ENCODE measurements at regions not wholly inside any gene's neighbourhood (a gene's known extent, or its start where the extent isn't known, plus 50 kb on each side); places are given as distances from the start of the nearest gene placed in this dataset.

- WGBS: no CpG with 5 or more reads among the region's 4 CpGs
- H3K4ac ChIP-seq (ENCODE audit: low read depth in 1 of 2, low read length in 2 of 2): no peak overlapping the region
- H2AK5ac ChIP-seq (ENCODE audit: low read length, severe bottlenecking): no peak overlapping the region
- H3K27me3 ChIP-seq (ENCODE audit: control insufficient read depth in 1 of 2, insufficient read depth in 1 of 2, low read length in 2 of 2): peaks cover 0 to 9% of the 10 kb centered on the region in 2 experiments
- no peak overlapping the region for H2AFZ ChIP-seq (ENCODE audit: low read depth, low read length)
- no peaks in the 10 kb centered on the region for H3K36me3 ChIP-seq (ENCODE audit: control insufficient read depth in 1 of 2, insufficient read depth in 2 of 2, low read depth in 1 of 2, low read length in 2 of 2)
- H3K18ac ChIP-seq (ENCODE audit: low read depth in 1 of 2, low read length in 2 of 2): no peak overlapping the region
- no peak overlapping the region for H3K4me2 ChIP-seq (ENCODE audit: low read length, poor library complexity, severe bottlenecking)
- H3K4me3 ChIP-seq (ENCODE audit: insufficient read depth in 1 of 2, low read depth in 1 of 2, low read length in 2 of 2): no peak overlapping the region
- no peaks in the 10 kb centered on the region for H3K4me1 ChIP-seq (ENCODE audit: control insufficient read depth, insufficient read depth, low read depth, low read length)
- no peaks in the 10 kb centered on the region for H3K79me1 ChIP-seq (replicated peaks; ENCODE audit: low read length, poor library complexity, severe bottlenecking)
- H2BK15ac ChIP-seq (ENCODE audit: low read depth, poor library complexity, severe bottlenecking): no peak overlapping the region
- no peak overlapping the region for H2BK5ac ChIP-seq (ENCODE audit: low read depth, low read length, poor library complexity, severe bottlenecking)
- no peaks in the 10 kb centered on the region for H3K9me3 ChIP-seq (ENCODE audit: control insufficient read depth, low read length)
- H4K91ac ChIP-seq (ENCODE audit: low read length): no peak overlapping the region
- no peak overlapping the region for H3K14ac ChIP-seq (ENCODE audit: low read length in 2 of 2)
- no peak overlapping the region for H2BK12ac ChIP-seq (ENCODE audit: low read length in 2 of 2)
- no peak overlapping the region for H4K8ac ChIP-seq (ENCODE audit: low read length)
- H3K23ac ChIP-seq (ENCODE audit: low read length in 2 of 2): no peak overlapping the region
- DNase-seq: no peak
- H3K27ac ChIP-seq (ENCODE audit: low read length, poor library complexity, severe bottlenecking): no peak overlapping the region
- H2BK120ac ChIP-seq (ENCODE audit: low read depth, low read length): no peak overlapping the region
- no peak overlapping the region for H3K9ac ChIP-seq (ENCODE audit: low read length)
These were observed 162.6 kb downstream of the RAB11FIP2 start for GRCh38 chr10:117884093-117884492.

GRCh38 chr10:117884592-117884991 lies 162.1 kb downstream of the RAB11FIP2 start:
- Histone ChIP-seq H3K14ac (ENCODE audit: low read length in 2 of 2) (no peak overlapping the region), H2BK12ac (ENCODE audit: low read length in 2 of 2) (no peak overlapping the region), H3K4me2 (ENCODE audit: low read length, poor library complexity, severe bottlenecking) (no peak overlapping the region), H2BK15ac (ENCODE audit: low read depth, poor library complexity, severe bottlenecking) (no peak overlapping the region), H3K27me3 (ENCODE audit: control insufficient read depth in 1 of 2, insufficient read depth in 1 of 2, low read length in 2 of 2) (peaks cover 0 to 9% of the 10 kb centered on the region in 2 experiments), H3K9me3 (ENCODE audit: control insufficient read depth, low read length) (no peaks in the 10 kb centered on the region), H2AK5ac (ENCODE audit: low read length, severe bottlenecking) (no peak overlapping the region), H3K79me1 (replicated peaks; ENCODE audit: low read length, poor library complexity, severe bottlenecking) (no peaks in the 10 kb centered on the region), H3K27ac (ENCODE audit: low read length, poor library complexity, severe bottlenecking) (no peak overlapping the region), H4K8ac (ENCODE audit: low read length) (no peak overlapping the region), H3K23ac (ENCODE audit: low read length in 2 of 2) (no peak overlapping the region), H2BK120ac (ENCODE audit: low read depth, low read length) (no peak overlapping the region), H3K9ac (ENCODE audit: low read length) (peak overlapping the region; percentile 47), H2AFZ (ENCODE audit: low read depth, low read length) (no peak overlapping the region), H3K4me3 (ENCODE audit: insufficient read depth in 1 of 2, low read depth in 1 of 2, low read length in 2 of 2) (no peak overlapping the region), H3K18ac (ENCODE audit: low read depth in 1 of 2, low read length in 2 of 2) (no peak overlapping the region), H3K36me3 (ENCODE audit: control insufficient read depth in 1 of 2, insufficient read depth in 2 of 2, low read depth in 1 of 2, low read length in 2 of 2) (no peaks in the 10 kb centered on the region), H2BK5ac (ENCODE audit: low read depth, low read length, poor library complexity, severe bottlenecking) (no peak overlapping the region), H3K4me1 (ENCODE audit: control insufficient read depth, insufficient read depth, low read depth, low read length) (no peaks in the 10 kb centered on the region), H3K4ac (ENCODE audit: low read depth in 1 of 2, low read length in 2 of 2) (no peak overlapping the region), H4K91ac (ENCODE audit: low read length) (no peak overlapping the region)
- no peak for DNase-seq
- WGBS: 71% methylated on average over 6 of the region's 6 CpGs

GRCh38 chr10:117885206-117885829 lies 161.4 kb downstream of the RAB11FIP2 start:
- no peak overlapping the region for H2BK5ac ChIP-seq (ENCODE audit: low read depth, low read length, poor library complexity, severe bottlenecking)
- H3K4me1 ChIP-seq (ENCODE audit: control insufficient read depth, insufficient read depth, low read depth, low read length): no peaks in the 10 kb centered on the region
- H2AFZ ChIP-seq (ENCODE audit: low read depth, low read length): no peak overlapping the region
- 55% methylated on average over 14 of the region's 14 CpGs for WGBS
- H3K27me3 ChIP-seq (ENCODE audit: control insufficient read depth in 1 of 2, insufficient read depth in 1 of 2, low read length in 2 of 2): peaks cover 0 to 4% of the 10 kb centered on the region in 2 experiments
- H2BK120ac ChIP-seq (ENCODE audit: low read depth, low read length): no peak overlapping the region
- no peak overlapping the region for H3K18ac ChIP-seq (ENCODE audit: low read depth in 1 of 2, low read length in 2 of 2)
- H3K27ac ChIP-seq (ENCODE audit: low read length, poor library complexity, severe bottlenecking): no peak overlapping the region
- no peak overlapping the region for H3K14ac ChIP-seq (ENCODE audit: low read length in 2 of 2)
- no peak overlapping the region for H2BK15ac ChIP-seq (ENCODE audit: low read depth, poor library complexity, severe bottlenecking)
- no peak overlapping the region for H4K8ac ChIP-seq (ENCODE audit: low read length)
- H3K4me3 ChIP-seq (ENCODE audit: insufficient read depth in 1 of 2, low read depth in 1 of 2, low read length in 2 of 2): no peak overlapping the region
- no peaks in the 10 kb centered on the region for H3K36me3 ChIP-seq (ENCODE audit: control insufficient read depth in 1 of 2, insufficient read depth in 2 of 2, low read depth in 1 of 2, low read length in 2 of 2)
- no peak overlapping the region for H4K91ac ChIP-seq (ENCODE audit: low read length)
- H3K79me1 ChIP-seq (replicated peaks; ENCODE audit: low read length, poor library complexity, severe bottlenecking): no peaks in the 10 kb centered on the region
- H3K4ac ChIP-seq (ENCODE audit: low read depth in 1 of 2, low read length in 2 of 2): no peak overlapping the region
- H3K23ac ChIP-seq (ENCODE audit: low read length in 2 of 2): no peak overlapping the region
- H3K9me3 ChIP-seq (ENCODE audit: control insufficient read depth, low read length): no peaks in the 10 kb centered on the region
- H3K4me2 ChIP-seq (ENCODE audit: low read length, poor library complexity, severe bottlenecking): no peak overlapping the region
- H2BK12ac ChIP-seq (ENCODE audit: low read length in 2 of 2): no peak overlapping the region
- H3K9ac ChIP-seq (ENCODE audit: low read length): peak overlapping the region; percentile 47
- no peak overlapping the region for H2AK5ac ChIP-seq (ENCODE audit: low read length, severe bottlenecking)
- DNase-seq: no peak

GRCh38 chr10:117886766-117887165 lies 160.0 kb downstream of the RAB11FIP2 start:
- H2BK120ac ChIP-seq (ENCODE audit: low read depth, low read length): no peak overlapping the region
- H3K4me3 ChIP-seq (ENCODE audit: insufficient read depth in 1 of 2, low read depth in 1 of 2, low read length in 2 of 2): no peak overlapping the region
- WGBS: 78% methylated on average over 7 of the region's 7 CpGs

More at GRCh38 chr10:117886766-117887165, 160.0 kb downstream of the RAB11FIP2 start:
- no peak overlapping the region for H2AFZ ChIP-seq (ENCODE audit: low read depth, low read length)
- no peak overlapping the region for H2BK15ac ChIP-seq (ENCODE audit: low read depth, poor library complexity, severe bottlenecking)
- DNase-seq: no peak
- no peaks in the 10 kb centered on the region for H3K79me1 ChIP-seq (replicated peaks; ENCODE audit: low read length, poor library complexity, severe bottlenecking)
- H2BK12ac ChIP-seq (ENCODE audit: low read length in 2 of 2): no peak overlapping the region
- no peak overlapping the region for H3K4me2 ChIP-seq (ENCODE audit: low read length, poor library complexity, severe bottlenecking)
- no peak overlapping the region for H2AK5ac ChIP-seq (ENCODE audit: low read length, severe bottlenecking)
- no peaks in the 10 kb centered on the region for H3K27me3 ChIP-seq (ENCODE audit: control insufficient read depth in 1 of 2, insufficient read depth in 1 of 2, low read length in 2 of 2)
- no peak overlapping the region for H4K91ac ChIP-seq (ENCODE audit: low read length)
- H4K8ac ChIP-seq (ENCODE audit: low read length): no peak overlapping the region
- no peak overlapping the region for H3K23ac ChIP-seq (ENCODE audit: low read length in 2 of 2)
- H3K36me3 ChIP-seq (ENCODE audit: control insufficient read depth in 1 of 2, insufficient read depth in 2 of 2, low read depth in 1 of 2, low read length in 2 of 2): no peaks in the 10 kb centered on the region
- no peak overlapping the region for H3K14ac ChIP-seq (ENCODE audit: low read length in 2 of 2)
- H3K18ac ChIP-seq (ENCODE audit: low read depth in 1 of 2, low read length in 2 of 2): no peak overlapping the region
- H3K4ac ChIP-seq (ENCODE audit: low read depth in 1 of 2, low read length in 2 of 2): no peak overlapping the region
- H3K4me1 ChIP-seq (ENCODE audit: control insufficient read depth, insufficient read depth, low read depth, low read length): no peaks in the 10 kb centered on the region
- no peak overlapping the region for H2BK5ac ChIP-seq (ENCODE audit: low read depth, low read length, poor library complexity, severe bottlenecking)
- H3K9me3 ChIP-seq (ENCODE audit: control insufficient read depth, low read length): no peaks in the 10 kb centered on the region
- no peak overlapping the region for H3K27ac ChIP-seq (ENCODE audit: low read length, poor library complexity, severe bottlenecking)
- H3K9ac ChIP-seq (ENCODE audit: low read length): no peak overlapping the region
